ENCODE measurements at regions not wholly inside any gene's neighbourhood (a gene's known extent, or its start where the extent isn't known, plus 50 kb on each side); places are given as distances from the start of the nearest gene placed in this dataset.

DNA sequence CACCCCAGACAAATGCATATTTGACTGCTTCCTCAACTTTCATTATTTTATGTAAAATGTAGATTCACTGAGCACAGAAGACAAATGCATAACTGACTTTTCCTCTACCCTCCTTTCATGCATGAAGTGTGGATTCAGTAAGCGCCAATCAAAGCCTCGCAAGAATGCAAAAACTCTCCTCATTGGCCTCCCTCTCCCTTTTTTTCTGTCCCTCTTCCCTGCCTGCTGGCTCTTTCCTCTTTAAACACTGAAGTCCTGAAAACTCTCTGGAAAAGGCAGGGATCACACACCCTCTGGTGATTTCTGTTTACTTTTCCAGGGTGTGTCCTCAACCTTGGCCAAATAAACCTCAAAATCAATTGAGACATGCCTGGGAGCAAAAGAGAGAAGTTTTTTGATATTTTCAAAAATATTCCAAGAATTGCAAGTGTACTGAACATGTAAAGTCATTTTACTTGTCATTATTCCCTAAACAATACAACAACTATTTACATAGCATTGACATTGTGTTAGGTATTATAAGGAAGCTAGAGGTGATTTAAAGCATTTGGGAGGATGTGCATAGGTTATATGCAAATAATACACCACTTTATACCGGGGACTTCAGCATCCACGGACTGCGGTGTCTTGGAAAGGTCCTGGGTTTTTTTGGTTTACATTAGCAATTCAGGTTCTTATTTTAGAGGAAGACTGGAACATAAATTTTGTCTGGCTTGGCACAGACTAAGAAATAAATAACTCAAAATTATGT lies 71.4 kb downstream of the SEC61G start:
- TF ChIP-seq ZNF331 (CRISPR knock-in tag; IDR thresholded peaks at IDR 0.05; ENCODE audit: low read depth): no peak
- no peaks in the 10 kb centered on the region for H3K36me3 Mint-ChIP-seq (ENCODE audit: low read depth)
- no peak overlapping the region; the same call in 1 of the 2 replicates for H3K27ac ChIP-seq (ENCODE audit: low read depth)
- H3K27me3 ChIP-seq (ENCODE audit: insufficient read depth): no peaks in the 10 kb centered on the region
- no peak overlapping the region for H2AFZ ChIP-seq
- no peaks in the 10 kb centered on the region for H3F3A ChIP-seq (replicated peaks; ENCODE audit: low read depth)
- H3K36me3 ChIP-seq (ENCODE audit: insufficient read depth): no peaks in the 10 kb centered on the region
- H3K27me3 Mint-ChIP-seq (ENCODE audit: insufficient read depth, low read depth, poor library complexity): no peaks in the 10 kb centered on the region
- H3K4me1 Mint-ChIP-seq: peaks cover 17% of the 10 kb centered on the region
- DNase-seq (ENCODE audit: low spot score) (peak; percentile 41), ATAC-seq (no peak)
- no peak overlapping the region for H3K4me2 ChIP-seq
- H3K27ac Mint-ChIP-seq: peak overlapping the region; percentile 15; the same call in 1 of the 2 replicates
- H3K9me2 ChIP-seq (ENCODE audit: insufficient read depth): no peaks in the 10 kb centered on the region
- H3K4me1 ChIP-seq (ENCODE audit: insufficient read depth): peaks cover 11% of the 10 kb centered on the region
- no peak overlapping the region for H3K4me3 Mint-ChIP-seq
- H3K79me2 ChIP-seq (replicated peaks; ENCODE audit: insufficient read depth): no peaks in the 10 kb centered on the region
- H4K20me1 ChIP-seq (replicated peaks; ENCODE audit: insufficient read depth): no peaks in the 10 kb centered on the region
- no peaks in the 10 kb centered on the region; the same call in 1 of the 3 replicates for H3K9me3 Mint-ChIP-seq
- no peak overlapping the region for H3K4me3 ChIP-seq

DNA sequence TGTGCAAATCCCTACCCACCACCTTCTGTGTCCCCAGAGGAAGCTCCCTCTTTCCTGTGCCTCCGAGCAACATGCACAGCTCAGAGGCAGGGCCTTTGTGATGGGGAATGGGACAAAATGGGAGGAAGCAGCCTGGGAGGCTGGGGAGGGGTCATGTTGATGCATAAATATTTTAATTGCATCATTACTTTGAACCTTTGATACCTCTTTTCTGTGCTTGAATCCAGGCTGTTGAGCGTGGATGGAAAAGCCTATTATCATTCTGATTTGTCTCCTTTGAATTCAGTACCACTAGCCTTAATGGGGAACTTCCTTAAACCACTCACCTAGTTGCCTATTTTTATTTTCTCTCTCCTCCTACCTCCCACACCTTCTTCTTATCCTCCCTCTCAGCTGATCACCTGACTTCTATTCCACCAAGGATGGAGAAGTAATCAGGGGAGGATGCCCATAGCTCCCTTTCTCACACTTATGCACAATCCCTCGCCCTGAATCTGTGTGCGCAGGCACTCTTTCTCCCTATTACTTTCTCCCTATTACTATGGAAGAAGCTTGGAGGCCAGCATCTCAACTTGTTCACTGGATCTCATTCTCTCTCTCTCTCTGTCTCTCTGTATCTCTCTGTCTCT lies 78.5 kb downstream of the SEC61G start:
- Histone ChIP-seq H4K20me1 (replicated peaks; ENCODE audit: insufficient read depth) (no peaks in the 10 kb centered on the region), H3F3A (replicated peaks; ENCODE audit: low read depth) (no peaks in the 10 kb centered on the region), H3K9me2 (ENCODE audit: insufficient read depth) (peaks cover 11% of the 10 kb centered on the region), H3K4me1 (ENCODE audit: insufficient read depth) (peaks cover 28% of the 10 kb centered on the region), H3K36me3 (ENCODE audit: insufficient read depth) (no peaks in the 10 kb centered on the region), H3K4me2 (0 out of 2 replicates have a peak overlapping the region, but pooled peaks have one; percentile 14), H3K79me2 (replicated peaks; ENCODE audit: insufficient read depth) (no peaks in the 10 kb centered on the region), H2AFZ (no peak overlapping the region), H3K27ac (ENCODE audit: low read depth) (peak overlapping the region; percentile 72), H3K27me3 (ENCODE audit: insufficient read depth) (no peaks in the 10 kb centered on the region), H3K4me3 (no peak overlapping the region)
- Mint-ChIP-seq H3K4me1 (peaks cover 26% of the 10 kb centered on the region), H3K36me3 (ENCODE audit: low read depth) (peaks cover 4% of the 10 kb centered on the region; the same call in 1 of the 3 replicates), H3K4me3 (no peak overlapping the region), H3K27ac (peak overlapping the region; percentile 40; the same call in 1 of the 2 replicates), H3K9me3 (peaks cover 3% of the 10 kb centered on the region), H3K27me3 (ENCODE audit: insufficient read depth, low read depth, poor library complexity) (peaks cover 2% of the 10 kb centered on the region)
- DNase-seq (ENCODE audit: low spot score) (peak; percentile 67), ATAC-seq (peak; percentile 82)
- TF ChIP-seq, protein P1, sequence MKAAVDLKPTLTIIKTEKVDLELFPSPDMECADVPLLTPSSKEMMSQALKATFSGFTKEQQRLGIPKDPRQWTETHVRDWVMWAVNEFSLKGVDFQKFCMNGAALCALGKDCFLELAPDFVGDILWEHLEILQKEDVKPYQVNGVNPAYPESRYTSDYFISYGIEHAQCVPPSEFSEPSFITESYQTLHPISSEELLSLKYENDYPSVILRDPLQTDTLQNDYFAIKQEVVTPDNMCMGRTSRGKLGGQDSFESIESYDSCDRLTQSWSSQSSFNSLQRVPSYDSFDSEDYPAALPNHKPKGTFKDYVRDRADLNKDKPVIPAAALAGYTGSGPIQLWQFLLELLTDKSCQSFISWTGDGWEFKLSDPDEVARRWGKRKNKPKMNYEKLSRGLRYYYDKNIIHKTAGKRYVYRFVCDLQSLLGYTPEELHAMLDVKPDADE (IDR thresholded peaks at IDR 0.05): peak; percentile 51; the same call in 1 of the 2 replicates
- TF ChIP-seq NANOG (IDR thresholded peaks at IDR 0.05; ENCODE audit: borderline replicate concordance): peak; percentile 89
- TF ChIP-seq, protein P2, sequence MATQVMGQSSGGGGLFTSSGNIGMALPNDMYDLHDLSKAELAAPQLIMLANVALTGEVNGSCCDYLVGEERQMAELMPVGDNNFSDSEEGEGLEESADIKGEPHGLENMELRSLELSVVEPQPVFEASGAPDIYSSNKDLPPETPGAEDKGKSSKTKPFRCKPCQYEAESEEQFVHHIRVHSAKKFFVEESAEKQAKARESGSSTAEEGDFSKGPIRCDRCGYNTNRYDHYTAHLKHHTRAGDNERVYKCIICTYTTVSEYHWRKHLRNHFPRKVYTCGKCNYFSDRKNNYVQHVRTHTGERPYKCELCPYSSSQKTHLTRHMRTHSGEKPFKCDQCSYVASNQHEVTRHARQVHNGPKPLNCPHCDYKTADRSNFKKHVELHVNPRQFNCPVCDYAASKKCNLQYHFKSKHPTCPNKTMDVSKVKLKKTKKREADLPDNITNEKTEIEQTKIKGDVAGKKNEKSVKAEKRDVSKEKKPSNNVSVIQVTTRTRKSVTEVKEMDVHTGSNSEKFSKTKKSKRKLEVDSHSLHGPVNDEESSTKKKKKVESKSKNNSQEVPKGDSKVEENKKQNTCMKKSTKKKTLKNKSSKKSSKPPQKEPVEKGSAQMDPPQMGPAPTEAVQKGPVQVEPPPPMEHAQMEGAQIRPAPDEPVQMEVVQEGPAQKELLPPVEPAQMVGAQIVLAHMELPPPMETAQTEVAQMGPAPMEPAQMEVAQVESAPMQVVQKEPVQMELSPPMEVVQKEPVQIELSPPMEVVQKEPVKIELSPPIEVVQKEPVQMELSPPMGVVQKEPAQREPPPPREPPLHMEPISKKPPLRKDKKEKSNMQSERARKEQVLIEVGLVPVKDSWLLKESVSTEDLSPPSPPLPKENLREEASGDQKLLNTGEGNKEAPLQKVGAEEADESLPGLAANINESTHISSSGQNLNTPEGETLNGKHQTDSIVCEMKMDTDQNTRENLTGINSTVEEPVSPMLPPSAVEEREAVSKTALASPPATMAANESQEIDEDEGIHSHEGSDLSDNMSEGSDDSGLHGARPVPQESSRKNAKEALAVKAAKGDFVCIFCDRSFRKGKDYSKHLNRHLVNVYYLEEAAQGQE (IDR thresholded peaks at IDR 0.05; ENCODE audit: unreplicated experiment): no peak
